Neural progenitor cell (in vitro differentiated cells): ENCODE measurements at regions not wholly inside any gene's neighbourhood (a gene's known extent, or its start where the extent isn't known, plus 50 kb on each side); places are given as distances from the start of the nearest gene placed in this dataset.

Experiments
- CTCF ChIP-seq: fragments of 200-600 bp; sonication (generic); IDR thresholded peaks from 2 replicates; pipeline ENCODE4 v1.5.1; 2017; ENCODE audit warnings: antibody characterized with exemption, mild to moderate bottlenecking
- EZH2 ChIP-seq: fragments of 200-600 bp; sonication (generic); IDR thresholded peaks from 2 replicates; pipeline ENCODE4 v1.6.1; 2017; ENCODE audit warnings: antibody characterized with exemption, mild to moderate bottlenecking, moderate library complexity
- EZH2phosphoT487 ChIP-seq: fragments of 200-600 bp; sonication (generic); IDR thresholded peaks from 2 replicates; pipeline ENCODE4 v1.6.1; 2017; ENCODE audit warnings: antibody characterized with exemption

DNA sequence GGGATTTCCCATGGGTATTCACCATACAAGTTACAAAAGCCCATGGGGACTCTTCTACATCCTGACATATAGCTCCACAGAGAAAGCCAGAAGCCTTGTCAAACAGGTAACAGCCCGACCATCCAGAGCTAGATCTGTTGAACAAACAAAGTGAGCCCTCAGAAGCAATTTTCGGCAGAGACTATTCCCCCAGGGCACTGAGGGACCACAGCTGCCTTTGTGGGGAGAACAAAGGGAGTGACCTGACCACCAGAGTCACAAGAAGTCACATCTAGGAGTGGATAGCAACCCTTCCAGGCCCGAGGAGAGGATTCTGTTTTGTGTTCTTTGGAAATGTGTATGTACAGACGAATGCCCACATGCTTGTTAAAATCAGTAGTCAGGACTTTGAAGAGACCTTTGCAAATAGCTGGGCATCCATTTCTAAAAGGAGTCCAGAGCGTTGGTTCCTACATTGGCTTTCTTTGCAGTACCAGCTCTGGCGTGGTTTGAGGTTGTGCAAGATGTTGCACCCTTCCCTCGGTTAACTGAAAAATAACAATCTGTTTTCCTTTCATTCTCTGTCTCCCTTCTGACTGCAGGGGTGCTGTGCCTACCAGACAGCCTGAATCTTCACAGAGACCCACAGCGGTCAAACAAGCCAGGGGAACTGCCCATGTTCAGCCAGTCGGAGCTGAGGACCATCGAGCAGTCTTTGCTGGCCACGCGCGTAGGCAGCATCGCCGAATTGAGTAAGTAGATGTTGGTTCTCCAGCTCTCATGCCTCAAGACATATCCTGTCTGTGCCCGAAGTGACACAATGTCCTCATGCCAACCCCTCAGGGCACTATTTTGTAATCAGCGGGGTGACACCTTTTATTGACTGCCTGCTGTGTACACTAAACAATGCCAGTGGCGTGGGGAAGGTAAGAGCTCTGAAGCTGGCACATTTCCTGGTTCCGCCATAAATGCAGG lies 165.4 kb upstream of the PWP1 start:
- TF ChIP-seq CTCF: no peak
- no peak for TF ChIP-seq EZH2
- TF ChIP-seq EZH2phosphoT487: no peak
